ENCODE measurements at regions not wholly inside any gene's neighbourhood (a gene's known extent, or its start where the extent isn't known, plus 50 kb on each side); places are given as distances from the start of the nearest gene placed in this dataset.

DNA sequence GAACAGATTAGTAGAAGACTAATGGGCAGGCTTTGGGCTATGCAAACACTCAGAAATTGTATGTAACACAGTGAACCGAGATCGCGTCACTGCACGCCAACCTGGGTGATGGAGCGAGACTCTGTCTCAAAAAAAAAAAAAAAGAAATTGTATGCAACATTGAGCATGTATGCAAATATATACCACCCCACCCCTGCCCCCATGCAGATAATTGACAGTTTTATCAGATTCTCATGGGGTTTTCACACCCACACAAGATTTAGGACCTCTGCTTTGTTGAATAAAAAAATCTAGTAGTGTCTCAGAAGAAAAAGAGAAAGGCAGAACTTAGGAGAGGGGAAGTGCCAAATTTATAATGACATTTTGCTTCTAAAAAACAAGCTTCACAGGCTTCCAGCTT, 131.6 kb upstream of the FN1 start:
- H3K4me3 ChIP-seq (ENCODE audit: low read depth, low read length), result no peak overlapping the region
- TF ChIP-seq, protein P1, sequence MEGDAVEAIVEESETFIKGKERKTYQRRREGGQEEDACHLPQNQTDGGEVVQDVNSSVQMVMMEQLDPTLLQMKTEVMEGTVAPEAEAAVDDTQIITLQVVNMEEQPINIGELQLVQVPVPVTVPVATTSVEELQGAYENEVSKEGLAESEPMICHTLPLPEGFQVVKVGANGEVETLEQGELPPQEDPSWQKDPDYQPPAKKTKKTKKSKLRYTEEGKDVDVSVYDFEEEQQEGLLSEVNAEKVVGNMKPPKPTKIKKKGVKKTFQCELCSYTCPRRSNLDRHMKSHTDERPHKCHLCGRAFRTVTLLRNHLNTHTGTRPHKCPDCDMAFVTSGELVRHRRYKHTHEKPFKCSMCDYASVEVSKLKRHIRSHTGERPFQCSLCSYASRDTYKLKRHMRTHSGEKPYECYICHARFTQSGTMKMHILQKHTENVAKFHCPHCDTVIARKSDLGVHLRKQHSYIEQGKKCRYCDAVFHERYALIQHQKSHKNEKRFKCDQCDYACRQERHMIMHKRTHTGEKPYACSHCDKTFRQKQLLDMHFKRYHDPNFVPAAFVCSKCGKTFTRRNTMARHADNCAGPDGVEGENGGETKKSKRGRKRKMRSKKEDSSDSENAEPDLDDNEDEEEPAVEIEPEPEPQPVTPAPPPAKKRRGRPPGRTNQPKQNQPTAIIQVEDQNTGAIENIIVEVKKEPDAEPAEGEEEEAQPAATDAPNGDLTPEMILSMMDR (IDR thresholded peaks at IDR 0.05; ENCODE audit: borderline replicate concordance, insufficient read depth, low read depth, low read length), result no peak

DNA sequence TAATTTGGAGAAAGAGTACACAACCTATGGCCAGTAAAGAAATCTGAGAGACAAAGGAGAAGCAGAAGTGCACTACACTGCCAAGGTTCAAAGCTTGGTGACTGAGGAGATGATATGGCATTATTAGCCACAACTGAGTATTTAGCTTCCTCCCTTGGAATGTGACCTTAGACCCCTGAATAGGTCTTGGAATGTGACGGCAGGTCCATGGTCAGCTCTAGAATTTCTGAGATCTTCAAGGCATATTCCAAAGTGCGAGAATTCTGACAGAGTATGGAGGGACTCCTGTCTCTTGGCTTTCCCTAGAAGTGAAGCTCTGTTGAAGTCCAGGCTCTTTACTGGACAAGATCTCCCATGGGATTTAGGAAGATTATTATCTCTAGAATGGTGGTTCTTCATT, 130.0 kb upstream of the FN1 start:
- no peak overlapping the region for H3K4me3 ChIP-seq (ENCODE audit: low read depth, low read length)
- TF ChIP-seq, protein P1 (IDR thresholded peaks at IDR 0.05; ENCODE audit: borderline replicate concordance, insufficient read depth, low read depth, low read length), result no peak

DNA sequence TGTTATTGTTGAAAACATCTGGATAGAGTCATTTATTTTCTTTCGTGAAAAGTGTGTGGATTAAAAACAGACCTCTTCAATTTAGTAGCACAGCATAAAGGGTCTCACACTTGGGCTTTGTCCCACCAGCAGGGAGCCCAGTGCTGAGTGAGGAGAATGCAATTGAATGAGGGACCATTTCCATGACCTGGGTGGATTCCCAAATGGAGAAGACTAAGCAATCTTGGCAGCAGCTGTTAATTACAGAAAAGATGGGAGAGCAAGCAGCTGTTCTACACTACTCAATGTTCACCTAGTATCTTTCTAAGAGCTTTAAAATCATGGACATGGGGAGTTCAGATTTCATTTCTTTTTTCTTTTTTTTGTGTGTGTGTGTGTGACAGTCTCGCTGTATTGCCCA, 121.8 kb upstream of the FN1 start:
- TF ChIP-seq, protein P1 (IDR thresholded peaks at IDR 0.05; ENCODE audit: borderline replicate concordance, insufficient read depth, low read depth, low read length), result no peak
- no peak overlapping the region for H3K4me3 ChIP-seq (ENCODE audit: low read depth, low read length)

DNA sequence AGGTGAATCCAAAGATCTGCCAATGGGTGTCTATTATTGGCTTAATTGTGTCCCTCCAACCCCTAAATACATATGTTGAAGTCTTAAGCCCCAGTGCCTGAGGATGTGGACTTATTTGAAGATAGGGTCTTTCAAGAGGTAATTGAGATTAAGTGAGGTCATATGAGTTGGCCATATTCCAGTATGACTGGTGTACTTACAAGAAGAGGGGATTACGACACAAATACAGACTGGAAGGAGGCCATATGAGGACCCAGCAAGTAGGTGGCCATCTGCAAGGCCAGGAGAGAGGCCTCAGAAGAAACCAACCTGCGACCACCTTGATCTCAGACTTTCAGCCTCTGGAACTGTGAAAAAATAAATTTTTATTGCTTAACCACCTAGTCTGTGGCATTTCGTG, 121.1 kb upstream of the FN1 start:
- no peak overlapping the region for H3K4me3 ChIP-seq (ENCODE audit: low read depth, low read length)
- TF ChIP-seq, protein P1 (IDR thresholded peaks at IDR 0.05; ENCODE audit: borderline replicate concordance, insufficient read depth, low read depth, low read length), result no peak

DNA sequence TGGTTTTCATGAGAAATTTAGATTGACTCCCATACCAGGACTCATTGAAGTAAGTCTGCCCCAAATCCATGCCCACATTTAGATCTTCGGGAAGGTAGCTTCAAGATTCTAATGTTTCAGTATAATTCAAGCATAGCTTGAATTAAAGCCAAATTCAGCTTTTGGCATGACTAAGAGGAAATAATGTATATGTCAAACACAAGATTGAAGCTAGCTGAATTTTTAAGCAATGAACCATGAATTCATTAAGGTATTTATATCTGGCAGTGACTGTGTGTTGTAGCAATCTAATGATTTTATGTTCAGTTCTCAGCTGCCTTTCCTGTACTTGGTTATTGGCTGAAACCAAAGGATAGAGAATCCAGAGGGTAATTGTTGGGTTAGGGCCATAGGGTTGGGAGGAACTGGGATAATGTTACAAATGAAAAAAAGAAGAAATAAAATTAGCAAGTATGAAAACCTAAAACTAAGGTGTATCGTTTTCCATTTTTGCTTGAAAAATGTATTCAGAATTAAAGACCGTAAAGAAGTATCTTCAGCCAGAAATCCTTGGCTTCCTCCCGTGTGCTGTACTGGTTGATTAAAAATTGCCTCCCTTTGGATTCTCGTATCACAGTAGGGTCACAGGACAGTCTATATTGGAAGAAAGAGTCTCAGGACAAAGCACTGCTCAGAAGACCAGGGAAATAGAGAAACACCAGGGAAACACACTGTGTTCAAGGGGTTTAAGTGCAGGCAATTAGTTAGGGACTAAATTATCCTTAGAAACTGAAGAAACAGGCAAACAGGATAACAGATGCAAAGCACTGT, 119.0 kb upstream of the FN1 start:
- TF ChIP-seq, protein P1 (IDR thresholded peaks at IDR 0.05; ENCODE audit: borderline replicate concordance, insufficient read depth, low read depth, low read length), result no peak
- H3K4me3 ChIP-seq (ENCODE audit: low read depth, low read length), result no peak overlapping the region

DNA sequence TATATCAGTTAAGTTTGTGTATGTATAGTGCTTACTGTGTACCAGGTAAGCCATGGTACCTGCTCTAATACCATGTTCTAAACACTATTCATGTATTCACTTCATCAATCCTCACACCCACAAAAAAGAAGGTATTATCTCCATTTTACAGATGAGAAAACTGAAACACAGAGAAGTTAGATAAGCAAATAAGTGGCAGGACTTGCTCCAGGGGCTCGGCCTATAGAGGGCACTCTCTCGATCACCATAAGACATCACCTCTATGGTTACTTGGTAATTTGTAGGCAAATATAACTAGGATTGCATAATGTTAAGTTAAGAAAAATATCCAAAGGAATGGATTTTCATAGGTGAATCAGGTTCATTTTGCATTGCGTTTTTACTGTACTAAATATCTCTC, 118.1 kb upstream of the FN1 start:
- no peak overlapping the region for H3K4me3 ChIP-seq (ENCODE audit: low read depth, low read length)
- TF ChIP-seq, protein P1 (IDR thresholded peaks at IDR 0.05; ENCODE audit: borderline replicate concordance, insufficient read depth, low read depth, low read length), result peak; percentile 40; the same call in 1 of the 2 replicates

DNA sequence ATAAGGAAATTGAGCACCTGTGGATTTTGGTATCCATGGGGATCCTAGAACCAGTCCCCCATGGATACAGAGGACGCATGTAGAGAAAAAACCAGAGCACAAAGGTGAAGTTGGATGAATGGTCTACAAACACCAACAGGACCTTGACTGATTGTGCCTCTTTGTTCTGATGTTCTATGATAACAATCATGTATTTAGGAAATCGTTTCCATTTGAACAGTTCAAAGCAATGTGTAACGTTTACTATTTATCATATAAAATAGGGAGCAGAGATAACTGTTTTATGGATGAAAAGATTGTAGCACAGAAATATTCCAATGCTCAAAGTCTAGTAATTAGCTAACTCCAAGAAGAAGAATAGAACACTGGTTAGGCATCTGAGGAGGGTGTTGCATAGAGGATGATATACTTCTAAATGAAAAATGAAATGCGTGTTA, 116.3 kb upstream of the FN1 start:
- H3K4me3 ChIP-seq (ENCODE audit: low read depth, low read length), result no peak overlapping the region
- TF ChIP-seq, protein P1 (IDR thresholded peaks at IDR 0.05; ENCODE audit: borderline replicate concordance, insufficient read depth, low read depth, low read length), result no peak
